Ishikawa (cell line): ENCODE measurements at regions not wholly inside any gene's neighbourhood (a gene's known extent, or its start where the extent isn't known, plus 50 kb on each side); places are given as distances from the start of the nearest gene placed in this dataset.

Experiments used
- CEBPB ChIP-seq: IDR thresholded peaks from 2 replicates; pipeline ENCODE4 v1.6.1; 2012
- YY1 ChIP-seq: IDR thresholded peaks from 2 replicates; pipeline ENCODE4 v1.6.1; 2012; ENCODE audit warnings: low read depth

DNA sequence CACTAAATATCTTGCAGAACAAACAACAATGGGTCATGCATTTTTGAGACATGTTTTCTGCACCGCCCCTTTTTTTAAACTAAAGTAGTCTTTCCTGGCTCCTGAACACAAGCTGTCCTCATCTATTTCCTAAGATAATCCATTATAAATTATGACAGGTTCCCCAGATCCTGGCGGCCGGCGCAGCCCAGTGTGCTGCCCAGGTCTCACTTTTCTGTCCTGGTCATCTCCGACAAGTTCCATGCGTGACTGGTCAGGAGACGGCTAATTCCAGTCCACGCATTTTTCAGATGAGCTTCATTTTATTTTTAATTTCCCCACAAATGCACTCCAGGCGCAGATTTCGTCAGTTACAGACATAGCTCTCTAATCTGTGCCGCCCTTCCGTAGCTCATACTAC lies 92.9 kb upstream of the EGFLAM start:
- no peak for TF ChIP-seq YY1
- TF ChIP-seq CEBPB = no peak
